ENCODE measurements at regions not wholly inside any gene's neighbourhood (a gene's known extent, or its start where the extent isn't known, plus 50 kb on each side); places are given as distances from the start of the nearest gene placed in this dataset.
A peak's percentile ranks its signal among the peaks of the same experiment; 100 is the strongest.

- no peak for ATAC-seq (ENCODE audit: low read depth)
These were observed 272.6 kb upstream of the HS6ST1 start for GRCh38 chr2:128591022-128591860.

GRCh38 chr2:128591861-128592822 is 273.5 kb upstream of the HS6ST1 start:
- no peak for TF ChIP-seq CTCF (IDR thresholded peaks at IDR 0.05; ENCODE audit: poor library complexity, severe bottlenecking)
- Histone ChIP-seq H3K27ac (ENCODE audit: poor library complexity, severe bottlenecking) (no peak overlapping the region), H3K27me3 (ENCODE audit: insufficient read depth, poor library complexity, severe bottlenecking) (no peaks in the 10 kb centered on the region), H3K36me3 (ENCODE audit: low read depth) (no peaks in the 10 kb centered on the region), H3K9me3 (ENCODE audit: severe bottlenecking) (no peaks in the 10 kb centered on the region), H3K4me3 (ENCODE audit: severe bottlenecking) (no peak overlapping the region), H3K4me1 (ENCODE audit: insufficient read depth, poor library complexity, severe bottlenecking) (no peaks in the 10 kb centered on the region)
- DNase-seq (ENCODE audit: low spot score) (no peak), ATAC-seq (ENCODE audit: low read depth) (no peak)

More at GRCh38 chr2:128591022-128591860, 272.6 kb upstream of the HS6ST1 start:
- no peak for TF ChIP-seq CTCF (IDR thresholded peaks at IDR 0.05; ENCODE audit: poor library complexity, severe bottlenecking)
- Histone ChIP-seq H3K36me3 (ENCODE audit: low read depth) (no peaks in the 10 kb centered on the region), H3K4me1 (ENCODE audit: insufficient read depth, poor library complexity, severe bottlenecking) (no peaks in the 10 kb centered on the region), H3K9me3 (ENCODE audit: severe bottlenecking) (no peaks in the 10 kb centered on the region), H3K27me3 (ENCODE audit: insufficient read depth, poor library complexity, severe bottlenecking) (no peaks in the 10 kb centered on the region), H3K4me3 (ENCODE audit: severe bottlenecking) (no peak overlapping the region), H3K27ac (ENCODE audit: poor library complexity, severe bottlenecking) (no peak overlapping the region)
- DNase-seq (ENCODE audit: low spot score) = no peak

- Histone ChIP-seq H3K4me1 (ENCODE audit: insufficient read depth, poor library complexity, severe bottlenecking) (no peaks in the 10 kb centered on the region), H3K4me3 (ENCODE audit: severe bottlenecking) (no peak overlapping the region), H3K27me3 (ENCODE audit: insufficient read depth, poor library complexity, severe bottlenecking) (no peaks in the 10 kb centered on the region), H3K36me3 (ENCODE audit: low read depth) (no peaks in the 10 kb centered on the region), H3K27ac (ENCODE audit: poor library complexity, severe bottlenecking) (no peak overlapping the region), H3K9me3 (ENCODE audit: severe bottlenecking) (no peaks in the 10 kb centered on the region)
- no peak for ATAC-seq (ENCODE audit: low read depth)
- DNase-seq (ENCODE audit: low spot score) = no peak
- TF ChIP-seq CTCF (IDR thresholded peaks at IDR 0.05; ENCODE audit: poor library complexity, severe bottlenecking) = no peak
These were observed 274.8 kb upstream of the HS6ST1 start for GRCh38 chr2:128593518-128593878.

GRCh38 chr2:128593879-128594650 is 275.4 kb upstream of the HS6ST1 start:
- H3K9me3 ChIP-seq (ENCODE audit: severe bottlenecking) = no peaks in the 10 kb centered on the region
- ATAC-seq (ENCODE audit: low read depth) (no peak), DNase-seq (ENCODE audit: low spot score) (peak; percentile 17)
- H3K4me3 ChIP-seq (ENCODE audit: severe bottlenecking) = no peak overlapping the region
- H3K27ac ChIP-seq (ENCODE audit: poor library complexity, severe bottlenecking) = no peak overlapping the region
- no peak for TF ChIP-seq CTCF (IDR thresholded peaks at IDR 0.05; ENCODE audit: poor library complexity, severe bottlenecking)
- H3K4me1 ChIP-seq (ENCODE audit: insufficient read depth, poor library complexity, severe bottlenecking) = no peaks in the 10 kb centered on the region
- no peaks in the 10 kb centered on the region for H3K27me3 ChIP-seq (ENCODE audit: insufficient read depth, poor library complexity, severe bottlenecking)
- no peaks in the 10 kb centered on the region for H3K36me3 ChIP-seq (ENCODE audit: low read depth)
